Fibroblast of upper back skin (primary cell): ENCODE measurements at regions not wholly inside any gene's neighbourhood (a gene's known extent, or its start where the extent isn't known, plus 50 kb on each side); places are given as distances from the start of the nearest gene placed in this dataset.

ENCODE experiments used
- DNase-seq: peaks from one replicate; pipeline ENCODE4 v3.0.0-alpha.2; 2013

DNA sequence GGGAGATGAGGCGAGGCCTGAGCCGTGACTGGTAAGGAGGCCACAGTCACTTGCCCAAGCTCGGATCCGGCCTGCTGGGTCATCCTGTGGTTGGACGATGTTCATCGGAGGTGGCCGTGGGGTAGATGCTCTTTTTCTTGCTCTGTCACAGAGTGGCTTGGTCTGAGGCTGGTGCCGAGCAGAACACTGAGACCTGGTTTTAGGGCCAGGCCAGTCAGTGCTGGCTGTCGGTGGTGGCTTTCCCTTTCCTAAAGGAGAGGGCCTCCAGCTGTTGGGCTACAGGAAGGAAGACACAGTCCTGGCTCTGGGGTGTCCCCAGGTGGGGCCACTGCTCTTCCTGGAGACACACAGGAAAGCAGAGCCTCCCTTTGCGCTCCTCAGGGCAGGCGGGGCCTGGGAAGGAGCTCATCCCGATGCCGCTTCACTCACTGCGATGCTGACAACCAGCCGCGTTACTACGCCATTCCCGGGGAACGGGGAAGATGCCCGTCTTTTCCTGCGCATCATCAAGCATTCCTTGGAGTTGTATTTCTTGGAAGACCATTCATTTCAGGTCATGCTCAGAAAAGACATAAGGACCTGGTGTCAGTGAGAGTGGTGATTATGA lies 254.8 kb upstream of the IRX4 start:
- DNase-seq, result no peak

GRCh38 chr5:2136728-2137333 lies 254.1 kb upstream of the IRX4 start:
- no peak for DNase-seq

GRCh38 chr5:2135833-2136232 lies 253.1 kb upstream of the IRX4 start:
- no peak for DNase-seq

DNA sequence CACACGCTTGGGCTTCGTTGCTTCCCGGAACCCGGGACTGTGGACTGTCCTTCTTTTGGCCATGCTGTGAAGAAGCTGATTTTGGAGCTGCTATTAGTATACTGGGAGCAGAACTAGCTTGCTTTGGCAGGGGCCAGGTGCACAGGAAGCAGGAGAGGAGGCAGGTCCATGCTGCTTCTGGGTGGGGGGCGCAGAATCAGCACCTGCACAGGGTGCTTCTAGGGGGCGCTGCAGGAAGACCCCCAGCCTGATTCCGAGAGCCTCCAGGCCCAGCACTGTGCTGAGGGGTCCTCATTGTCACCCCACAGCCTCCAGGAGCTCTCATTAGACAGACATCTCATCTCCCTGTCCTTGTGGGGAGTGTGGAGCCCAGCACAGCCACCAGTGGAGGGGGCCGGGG lies 252.6 kb upstream of the IRX4 start:
- no peak for DNase-seq

GRCh38 chr5:2134543-2135292 lies 252.0 kb upstream of the IRX4 start:
- no peak for DNase-seq

GRCh38 chr5:2133936-2134335 lies 251.2 kb upstream of the IRX4 start:
- no peak for DNase-seq

DNA sequence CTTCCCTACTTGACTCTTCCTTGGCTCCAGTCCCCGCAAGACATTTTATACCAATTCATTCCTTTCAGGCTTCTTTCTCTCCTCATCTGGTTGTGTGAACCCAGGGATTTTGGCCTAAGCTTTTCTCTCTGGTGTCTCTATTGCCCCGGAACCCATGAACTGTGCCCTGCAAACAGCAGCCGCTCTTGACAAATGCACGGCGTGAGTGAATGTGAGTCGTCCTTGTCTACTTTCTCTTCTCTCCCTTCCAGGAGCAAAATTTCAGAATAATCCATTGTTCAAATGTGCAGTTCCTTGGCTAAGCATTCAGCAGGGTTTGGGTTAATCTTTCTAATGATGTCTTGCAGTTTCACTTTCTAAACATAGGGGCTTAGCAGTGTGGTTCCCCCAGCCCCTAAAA lies 250.4 kb upstream of the IRX4 start:
- no peak for DNase-seq

DNA sequence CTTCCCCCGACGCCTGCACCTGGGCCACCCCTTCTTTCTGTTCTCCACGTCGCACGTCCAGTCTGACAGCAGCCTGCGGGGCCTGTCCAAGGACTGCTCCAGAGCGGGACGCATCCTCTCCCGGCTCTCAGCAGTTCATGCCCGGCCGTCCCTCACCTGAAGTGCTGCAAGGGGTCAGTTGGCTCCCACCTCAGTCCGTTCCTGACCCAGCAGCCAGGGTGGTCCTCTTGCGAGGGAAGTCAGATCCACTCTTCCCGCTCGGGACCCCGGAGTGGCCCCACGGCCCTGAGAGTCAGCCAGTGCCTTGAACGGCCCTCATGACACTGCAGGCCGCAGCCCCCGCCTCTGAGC lies 249.7 kb upstream of the IRX4 start:
- DNase-seq, result no peak

- no peak for DNase-seq
Observed at GRCh38 chr5:2131826-2132496, 249.2 kb upstream of the IRX4 start.

- no peak for DNase-seq
Observed at GRCh38 chr5:2131196-2131595, 248.5 kb upstream of the IRX4 start.

DNA sequence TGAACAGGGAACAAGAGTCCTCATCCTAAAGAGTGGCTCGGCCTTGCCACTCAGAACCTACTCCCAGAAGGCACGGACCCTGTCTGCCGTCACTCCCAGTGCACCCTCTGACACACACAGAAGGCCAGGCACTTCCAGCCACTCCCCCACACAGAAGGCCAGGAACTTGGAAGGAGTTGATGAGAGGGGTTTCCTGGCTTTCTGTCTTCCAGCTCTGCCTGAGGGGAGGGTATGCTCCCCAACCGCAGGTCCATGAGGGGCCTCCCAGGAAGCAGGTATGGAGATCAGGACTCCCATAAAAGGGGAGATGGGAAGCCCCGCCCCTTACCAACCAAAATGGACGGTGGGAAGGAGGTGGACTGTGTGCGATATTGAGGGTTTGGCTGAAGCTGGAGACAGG lies 247.6 kb upstream of the IRX4 start:
- no peak for DNase-seq

DNA sequence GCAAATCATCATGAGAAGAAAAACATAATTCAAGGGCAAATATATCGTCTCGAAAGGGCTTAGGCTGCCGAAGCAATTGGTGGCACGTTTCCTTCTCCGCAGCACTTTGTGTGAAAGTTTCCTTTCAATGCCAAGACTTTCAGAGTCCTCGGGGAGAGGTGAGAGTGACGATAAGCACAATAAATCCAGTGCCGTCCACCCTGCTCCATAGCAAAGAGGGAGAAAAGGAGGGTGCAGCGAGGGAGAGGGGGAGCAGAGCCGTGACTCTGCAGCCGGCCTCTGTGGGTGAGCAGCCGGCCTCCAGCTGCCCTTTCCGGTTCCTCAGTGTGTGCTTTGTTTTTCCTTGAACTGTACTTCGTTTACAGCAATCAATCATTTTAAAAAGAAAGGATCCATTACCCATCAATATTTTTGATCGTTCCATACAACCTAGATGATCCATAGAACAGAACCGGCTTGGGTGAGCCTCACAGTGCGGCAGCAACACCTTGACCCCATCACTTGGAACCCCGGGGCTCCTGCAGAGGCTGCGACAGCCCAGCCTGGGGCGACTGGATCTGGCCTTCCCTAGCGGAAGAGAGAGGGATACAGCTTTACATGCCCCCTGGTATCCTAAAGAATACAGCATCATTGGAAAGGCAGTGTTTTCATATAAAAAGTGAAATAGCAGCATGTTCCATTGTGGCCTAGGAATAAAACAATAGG lies 247.0 kb upstream of the IRX4 start:
- no peak for DNase-seq

- no peak for DNase-seq
Observed at GRCh38 chr5:2128686-2129355, 246.1 kb upstream of the IRX4 start.

DNA sequence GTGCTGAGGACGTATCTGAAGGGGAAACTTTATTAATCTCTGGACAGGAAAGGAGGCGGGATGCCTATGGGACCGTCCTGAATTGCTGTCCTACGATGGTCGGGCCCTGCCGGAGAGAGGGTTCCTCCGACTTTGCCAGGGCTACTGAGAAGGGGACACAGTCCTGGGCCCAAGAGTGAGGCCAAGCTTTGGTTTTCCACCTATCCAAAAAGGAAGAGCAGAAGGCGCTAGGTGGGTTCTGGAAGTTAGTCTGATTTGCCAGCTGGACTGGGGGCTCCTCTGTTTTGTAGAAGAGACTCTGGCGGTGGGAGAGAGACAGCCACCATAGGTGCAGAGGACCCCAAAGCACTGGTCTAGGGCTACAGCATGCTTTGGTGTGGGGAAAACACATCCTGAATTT lies 243.8 kb upstream of the IRX4 start:
- DNase-seq, result no peak

DNA sequence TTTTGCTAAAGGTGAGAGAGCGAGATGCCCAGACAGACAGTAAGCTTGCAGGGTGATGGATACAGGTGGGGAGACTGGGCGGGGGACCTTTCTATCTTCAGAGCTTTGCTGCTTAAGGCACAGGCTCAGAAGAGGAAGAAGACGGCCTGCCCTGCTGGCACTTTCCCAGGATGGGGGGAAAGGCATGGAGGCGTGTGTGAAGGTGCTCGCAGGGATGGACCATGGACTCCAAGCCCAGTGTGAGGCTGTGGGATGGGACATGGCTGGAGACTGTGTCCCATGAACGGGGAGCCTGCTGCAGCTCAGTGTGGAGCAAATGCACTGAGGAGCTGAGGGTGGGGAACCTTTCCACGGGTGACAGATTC lies 243.2 kb upstream of the IRX4 start:
- DNase-seq, result no peak

DNA sequence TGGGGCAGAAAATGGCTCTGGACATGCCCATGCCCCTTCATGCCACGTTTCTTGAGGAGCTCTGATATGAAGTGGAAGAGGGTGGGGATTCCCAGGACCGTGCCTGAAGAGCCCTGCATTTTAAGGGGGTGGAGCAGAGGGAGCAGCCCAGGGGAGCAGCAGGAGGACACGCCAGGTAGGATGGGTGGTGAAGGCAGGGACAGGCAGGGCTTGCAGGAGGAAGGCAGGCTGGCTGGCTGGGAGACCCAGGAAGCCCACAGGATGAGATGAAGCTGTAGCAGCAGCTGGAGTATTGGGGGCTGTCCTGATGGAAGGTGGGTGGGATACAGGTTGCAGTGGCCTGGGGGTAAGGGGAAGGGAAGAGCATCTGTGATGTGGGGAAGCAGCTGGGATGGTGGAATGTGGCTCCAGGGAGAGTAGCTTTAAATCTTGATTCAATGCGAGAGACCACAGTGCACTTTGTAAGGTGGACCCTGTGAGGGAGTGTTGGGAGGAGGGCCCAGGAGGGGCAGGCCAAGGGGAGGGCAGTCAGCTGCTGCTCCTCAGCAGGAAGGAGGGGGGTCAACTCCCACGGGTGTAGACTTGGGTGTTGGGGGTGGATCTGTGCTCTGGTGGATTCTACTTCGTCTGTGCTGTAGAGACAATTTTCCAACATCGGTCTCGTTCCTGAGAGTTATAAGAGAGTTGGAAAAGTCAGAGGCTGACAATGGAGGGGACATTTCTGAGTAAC lies 242.6 kb upstream of the IRX4 start:
- no peak for DNase-seq

DNA sequence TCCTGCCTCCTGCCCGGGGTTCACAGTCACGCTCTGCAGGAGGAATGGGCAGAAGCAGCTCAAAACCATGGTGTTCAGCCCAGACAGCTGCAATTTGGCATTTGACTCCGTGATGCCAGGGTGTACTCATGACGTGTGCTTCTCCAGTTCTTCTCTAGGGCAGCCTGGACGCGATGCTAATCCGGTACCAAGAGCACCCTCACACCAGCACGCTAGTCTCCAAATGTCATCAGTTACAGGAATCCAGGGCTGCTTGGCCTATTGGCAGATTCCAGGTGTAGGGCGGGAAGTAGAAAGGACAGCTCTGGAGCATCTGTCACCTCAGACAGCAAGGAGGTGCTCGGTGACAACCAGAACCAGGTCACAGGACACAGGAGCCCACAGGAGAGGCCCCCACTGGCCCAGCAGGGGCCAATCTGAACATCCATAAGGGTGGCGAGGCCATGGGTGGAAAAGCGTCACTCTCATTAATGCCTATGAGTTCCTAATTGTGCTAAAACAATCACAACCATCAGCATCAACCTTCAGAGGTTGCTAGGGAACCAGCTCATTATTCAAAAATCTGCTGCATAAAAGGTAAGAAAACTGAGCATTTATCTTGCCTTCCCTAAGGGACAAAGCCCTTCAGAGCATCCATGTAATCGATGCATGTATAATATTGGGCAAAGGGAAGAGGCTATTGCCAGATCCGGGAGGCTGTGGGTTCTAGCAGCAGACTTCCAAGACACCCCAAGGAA lies 241.9 kb upstream of the IRX4 start:
- no peak for DNase-seq

DNA sequence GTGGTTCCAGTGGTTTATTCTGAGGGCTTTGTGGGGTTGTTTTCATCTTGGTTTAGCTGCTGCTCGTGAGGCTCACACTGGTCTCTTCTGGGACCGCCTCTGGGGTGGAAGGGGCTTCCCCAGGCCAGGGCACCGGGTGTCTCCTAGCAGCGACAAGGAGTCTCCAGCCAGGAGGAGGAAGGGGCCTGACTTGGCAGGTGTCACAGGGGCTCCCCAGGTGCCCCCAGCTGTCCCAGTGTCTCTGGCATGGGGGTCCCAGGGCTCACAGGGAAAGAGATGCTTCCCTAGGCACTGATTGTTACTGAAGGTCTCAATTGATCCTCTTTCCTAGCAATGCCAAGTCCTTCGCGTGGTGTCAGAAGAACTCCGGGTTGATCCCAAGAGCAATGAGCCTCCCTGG lies 241.1 kb upstream of the IRX4 start:
- no peak for DNase-seq

- no peak for DNase-seq
Observed at GRCh38 chr5:2120361-2120760, 237.6 kb upstream of the IRX4 start.

DNA sequence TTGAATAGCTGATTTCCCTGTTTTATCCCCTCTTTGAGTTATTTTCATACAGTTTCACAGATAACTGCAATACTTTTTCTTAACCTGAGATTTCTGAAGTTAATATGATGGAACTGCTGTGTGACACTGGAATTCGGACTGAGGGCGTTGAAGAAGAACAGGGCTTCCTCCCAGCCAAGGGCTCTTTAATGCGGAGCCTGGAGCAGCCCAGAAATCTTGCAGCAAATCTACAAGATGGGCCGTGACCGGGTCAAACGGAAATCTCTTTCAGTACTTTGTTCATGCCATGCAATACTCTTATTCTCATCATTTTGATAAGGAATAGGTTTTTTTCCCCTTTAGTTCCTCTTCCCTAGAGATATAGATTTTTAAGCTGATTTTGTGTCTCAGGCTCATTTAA lies 236.8 kb upstream of the IRX4 start:
- DNase-seq, result no peak

GRCh38 chr5:2113348-2114131 lies 230.8 kb upstream of the IRX4 start:
- no peak for DNase-seq
